ENCODE measurements at regions not wholly inside any gene's neighbourhood (a gene's known extent, or its start where the extent isn't known, plus 50 kb on each side); places are given as distances from the start of the nearest gene placed in this dataset.
A peak's percentile ranks its signal among the peaks of the same experiment; 100 is the strongest.

GRCh38 chr14:71648725-71649124, 283.5 kb upstream of the RGS6 start:
- DNase-seq, result no peak

- DNase-seq, result no peak
These were observed 282.0 kb upstream of the RGS6 start for GRCh38 chr14:71650187-71650755.

- peak; percentile 84 for DNase-seq
These were observed 281.0 kb upstream of the RGS6 start for GRCh38 chr14:71651228-71651627.

GRCh38 chr14:71652368-71652767, 279.9 kb upstream of the RGS6 start:
- no peak for DNase-seq

- DNase-seq, result no peak
These were observed 277.4 kb upstream of the RGS6 start for GRCh38 chr14:71654810-71655209.

- no peak for DNase-seq
These were observed 273.9 kb upstream of the RGS6 start for GRCh38 chr14:71658261-71658860.

- DNase-seq, result no peak
These were observed 273.1 kb upstream of the RGS6 start for GRCh38 chr14:71659159-71659558.

- DNase-seq, result no peak
These were observed 270.8 kb upstream of the RGS6 start for GRCh38 chr14:71661441-71661840.

- no peak for DNase-seq
These were observed 269.9 kb upstream of the RGS6 start for GRCh38 chr14:71662291-71662790.

- no peak for DNase-seq
These were observed 267.1 kb upstream of the RGS6 start for GRCh38 chr14:71665157-71665556.

GRCh38 chr14:71665781-71666180, 266.4 kb upstream of the RGS6 start:
- DNase-seq, result no peak

- DNase-seq, result no peak
These were observed 265.6 kb upstream of the RGS6 start for GRCh38 chr14:71666571-71667145.

GRCh38 chr14:71668186-71668912, 263.9 kb upstream of the RGS6 start:
- DNase-seq, result no peak

- no peak for DNase-seq
These were observed 259.6 kb upstream of the RGS6 start for GRCh38 chr14:71672596-71672995.

GRCh38 chr14:71675126-71675899, 256.9 kb upstream of the RGS6 start:
- no peak for DNase-seq

GRCh38 chr14:71675900-71676287, 256.3 kb upstream of the RGS6 start:
- no peak for DNase-seq

- DNase-seq, result no peak
These were observed 251.4 kb upstream of the RGS6 start for GRCh38 chr14:71680736-71681387.

GRCh38 chr14:71682337-71682736, 249.9 kb upstream of the RGS6 start:
- no peak for DNase-seq

GRCh38 chr14:71684323-71684722, 247.9 kb upstream of the RGS6 start:
- no peak for DNase-seq

GRCh38 chr14:71686677-71687076, 245.6 kb upstream of the RGS6 start:
- no peak for DNase-seq

- peak; percentile 60 for DNase-seq
These were observed 244.9 kb upstream of the RGS6 start for GRCh38 chr14:71687166-71687831.

- DNase-seq, result no peak
These were observed 243.7 kb upstream of the RGS6 start for GRCh38 chr14:71688576-71688975.

Measured in hindlimb muscle (tissue), 1 donor.